ENCODE measurements at regions not wholly inside any gene's neighbourhood (a gene's known extent, or its start where the extent isn't known, plus 50 kb on each side); places are given as distances from the start of the nearest gene placed in this dataset.
"Not testable (repeated sequence)": the region's sequence is repeated elsewhere in the genome, so short reads cannot be mapped to it uniquely, and the experiment has no call there.

GRCh38 chr10:47711428-47711827 lies 52.0 kb downstream of the SYT15B start:
- not testable (repeated sequence) for DNase-seq

GRCh38 chr10:47710443-47710842 lies 52.9 kb downstream of the SYT15B start:
- DNase-seq, result not testable (repeated sequence)

GRCh38 chr10:47705698-47706414 lies 57.5 kb downstream of the SYT15B start:
- DNase-seq, result peak; percentile 77

GRCh38 chr10:47701285-47701684 lies 62.1 kb downstream of the SYT15B start:
- not testable (repeated sequence) for DNase-seq

GRCh38 chr10:47699854-47700253 lies 63.5 kb downstream of the SYT15B start:
- not testable (repeated sequence) for DNase-seq

- DNase-seq, result not testable (repeated sequence)
Observed at GRCh38 chr10:47696170-47696569, 67.2 kb downstream of the SYT15B start.

- DNase-seq, result not testable (repeated sequence)
Observed at GRCh38 chr10:47695149-47695548, 68.2 kb downstream of the SYT15B start.

- not testable (repeated sequence) for DNase-seq
Observed at GRCh38 chr10:47690304-47690703, 73.1 kb downstream of the SYT15B start.

GRCh38 chr10:47683826-47684475 lies 79.4 kb downstream of the SYT15B start:
- not testable (repeated sequence) for DNase-seq

GRCh38 chr10:47681638-47681990 lies 81.8 kb downstream of the SYT15B start:
- not testable (repeated sequence) for DNase-seq

- not testable (repeated sequence) for DNase-seq
Observed at GRCh38 chr10:47680848-47681637, 82.3 kb downstream of the SYT15B start.

- DNase-seq, result not testable (repeated sequence)
Observed at GRCh38 chr10:47676102-47676501, 87.3 kb downstream of the SYT15B start.

- not testable (repeated sequence) for DNase-seq
Observed at GRCh38 chr10:47675577-47675976, 87.8 kb downstream of the SYT15B start.

GRCh38 chr10:47673128-47673527 lies 90.3 kb downstream of the SYT15B start:
- not testable (repeated sequence) for DNase-seq

GRCh38 chr10:47670857-47671256 lies 92.5 kb downstream of the SYT15B start:
- not testable (repeated sequence) for DNase-seq

GRCh38 chr10:47661955-47662577 lies 101.3 kb downstream of the SYT15B start:
- not testable (repeated sequence) for DNase-seq

GRCh38 chr10:47656732-47657131 lies 106.7 kb downstream of the SYT15B start:
- not testable (repeated sequence) for DNase-seq

GRCh38 chr10:47654161-47654560 lies 109.2 kb downstream of the SYT15B start:
- not testable (repeated sequence) for DNase-seq

GRCh38 chr10:47648594-47648993 lies 114.8 kb downstream of the SYT15B start:
- not testable (repeated sequence) for DNase-seq

- DNase-seq, result not testable (repeated sequence)
Observed at GRCh38 chr10:47647523-47648101, 115.8 kb downstream of the SYT15B start.

- not testable (repeated sequence) for DNase-seq
Observed at GRCh38 chr10:47646686-47647273, 116.6 kb downstream of the SYT15B start.

- DNase-seq, result not testable (repeated sequence)
Observed at GRCh38 chr10:47626975-47627374, 103.5 kb upstream of the AGAP9 start.
